GM06990 (cell line): ENCODE measurements at regions not wholly inside any gene's neighbourhood (a gene's known extent, or its start where the extent isn't known, plus 50 kb on each side); places are given as distances from the start of the nearest gene placed in this dataset.

Experiments used
- DNase-seq: peaks from one replicate; pipeline ENCODE4 v3.0.0-alpha.2; 2011; ENCODE audit not compliant: insufficient read length; ENCODE audit errors: extremely low read depth
- H3K27me3 ChIP-seq: replicated peaks from 2 replicates; pipeline ENCODE4 v1.6.0; 2011; ENCODE audit warnings: low read length; ENCODE audit not compliant: control insufficient read depth, insufficient read depth
- H3K36me3 ChIP-seq: 2 replicates; pipeline ENCODE4 v1.5.1; 2011; ENCODE audit warnings: low read length; ENCODE audit not compliant: control insufficient read depth, insufficient read depth
- H3K4me3 ChIP-seq: replicated peaks from 2 replicates; pipeline ENCODE4 v1.5.1; 2011; ENCODE audit warnings: low read depth, mild to moderate bottlenecking, control low read depth, low read length
- CTCF ChIP-seq: IDR thresholded peaks from 2 replicates; pipeline ENCODE4 v1.5.1; 2011; ENCODE audit warnings: low read length, control low read depth, mild to moderate bottlenecking, inconsistent platforms; ENCODE audit not compliant: insufficient read depth, poor library complexity, severe bottlenecking

DNA sequence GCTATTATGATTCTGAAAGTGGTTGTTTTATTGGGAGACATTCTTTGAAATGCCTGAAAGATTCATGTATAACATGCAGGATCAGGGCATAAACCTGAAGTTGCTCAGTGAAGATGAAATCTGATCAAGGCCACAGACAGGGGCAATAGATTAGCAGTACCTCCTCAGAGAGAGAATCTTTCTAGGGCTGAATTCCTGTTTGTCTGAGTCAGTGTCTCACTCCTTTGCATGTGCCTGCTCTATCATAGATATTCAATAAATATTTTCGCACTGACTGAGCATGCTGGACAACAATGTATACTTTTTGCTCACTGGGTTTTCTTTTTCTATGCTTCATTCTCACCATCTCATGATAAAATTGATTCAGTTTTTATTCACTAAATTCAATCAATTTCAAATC, 49.8 kb upstream of the PFN2 start:
- H3K4me3 ChIP-seq = no peak overlapping the region
- no peak for TF ChIP-seq CTCF
- no peak for DNase-seq

More for the DNA sequence above, 49.8 kb upstream of the PFN2 start:
- Histone ChIP-seq H3K36me3 (no peaks in the 10 kb centered on the region), H3K27me3 (no peaks in the 10 kb centered on the region)
